CD4-positive, alpha-beta T cell (primary cell): ENCODE measurements at regions not wholly inside any gene's neighbourhood (a gene's known extent, or its start where the extent isn't known, plus 50 kb on each side); places are given as distances from the start of the nearest gene placed in this dataset.

ENCODE experiments used
- ATAC-seq: fragments of 200-7000 bp; cut with Tn5 transposase; one replicate; pipeline ENCODE4 v1.10.0; 2022; ENCODE audit warnings: mild to moderate bottlenecking; ENCODE audit not compliant: poor library complexity
- CTCF ChIA-PET: fragments of 350-600 bp; sonication (Branson Sonifier 250); formaldehyde crosslinking; loops from one replicate; lab custom pipeline; 2021; ENCODE audit warnings: antibody characterized with exemption, inconsistent platforms; lab: Charles Lee
- POLR2A ChIA-PET: fragments of 350-600 bp; sonication (Branson Sonifier 250); formaldehyde crosslinking; loops from one replicate; lab custom pipeline; 2021; ENCODE audit warnings: antibody characterized with exemption, inconsistent platforms; lab: Charles Lee
- DNase-seq, 14 experiments: peaks; one replicate each; pipeline ENCODE4 v3.0.0-alpha.2; 2013 to 2020; ENCODE audit warnings: mixed read lengths in 2 of 14
- H3K27ac ChIP-seq, 2 donors: one replicate each; pipeline versions ENCODE4 v1.5.1 to v1.7.0; 2013; ENCODE audit warnings: low read length in 2 of 2, low read depth in 1 of 2, mild to moderate bottlenecking in 1 of 2
- H3K27me3 ChIP-seq, 2 experiments: 1 replicate in 1 of 2; 2 replicates in 1 of 2; pipeline versions ENCODE4 v1.6.1 to v1.7.0; 2013; ENCODE audit warnings: low read length in 2 of 2, control low read depth in 1 of 2, mild to moderate bottlenecking in 1 of 2, moderate library complexity in 1 of 2; ENCODE audit not compliant: insufficient read depth in 2 of 2, control insufficient read depth in 1 of 2
- H3K36me3 ChIP-seq: one replicate; pipeline ENCODE4 v1.6.1; 2013; ENCODE audit warnings: low read length, control low read depth; ENCODE audit not compliant: insufficient read depth
- H3K4me1 ChIP-seq: one replicate; pipeline ENCODE4 v1.6.1; 2013; ENCODE audit warnings: low read length, control low read depth; ENCODE audit not compliant: insufficient read depth
- H3K4me3 ChIP-seq: one replicate; pipeline ENCODE4 v1.5.1; 2013; ENCODE audit warnings: mild to moderate bottlenecking, low read length, moderate library complexity
- H3K9me3 ChIP-seq, 2 experiments: 1 replicate in 1 of 2; 2 replicates in 1 of 2; pipeline versions ENCODE4 v1.6.1 to v1.7.0; 2013; ENCODE audit warnings: low read length in 2 of 2, mild to moderate bottlenecking in 2 of 2, control low read depth in 1 of 2, moderate library complexity in 1 of 2; ENCODE audit not compliant: control insufficient read depth in 1 of 2, insufficient read depth in 1 of 2
- H3K27ac Mint-ChIP-seq: one replicate; pipeline ENCODE4 v1.8.0; 2020; ENCODE audit warnings: mixed read lengths
- H3K27me3 Mint-ChIP-seq: one replicate; pipeline ENCODE4 v1.8.0; 2021; ENCODE audit warnings: mixed read lengths
- H3K36me3 Mint-ChIP-seq: one replicate; pipeline ENCODE4 v1.8.0; 2021; ENCODE audit warnings: low read depth, mixed read lengths
- H3K4me1 Mint-ChIP-seq: one replicate; pipeline ENCODE4 v1.8.0; 2021; ENCODE audit warnings: low read depth, mixed read lengths
- H3K4me3 Mint-ChIP-seq: one replicate; pipeline ENCODE4 v1.8.0; 2020; ENCODE audit warnings: mild to moderate bottlenecking, mixed read lengths
- H3K9me3 Mint-ChIP-seq: one replicate; pipeline ENCODE4 v1.8.0; 2020; ENCODE audit warnings: mixed read lengths
- CTCF ChIP-seq: fragments of 200-600 bp; IDR thresholded peaks from one replicate; pipeline ENCODE4 v1.8.0; 2022; ENCODE audit warnings: antibody characterized with exemption, mild to moderate bottlenecking
- intact Hi-C, 2 experiments: fragments of 100-400 bp; cut with DNase I in 1 of 2; cut with micrococcal nuclease in 1 of 2; formaldehyde crosslinking; loops; one replicate each; pipeline versions ENCODE4 v1.15.1 to v1.9.0; 2023 to 2025; cut with DNase I, micrococcal nuclease

GRCh38 chr20:20860078-20860806, 147.8 kb upstream of the RALGAPA2 start:
- no peaks in the 10 kb centered on the region for H3K36me3 ChIP-seq
- H3K27ac ChIP-seq = no peak overlapping the region
- no peaks in the 10 kb centered on the region for H3K36me3 Mint-ChIP-seq
- no peaks in the 10 kb centered on the region for H3K4me1 Mint-ChIP-seq
- H3K4me3 ChIP-seq = no peak overlapping the region
- no peaks in the 10 kb centered on the region for H3K4me1 ChIP-seq
- peaks cover 18% of the 10 kb centered on the region for H3K27me3 Mint-ChIP-seq
- POLR2A ChIA-PET = interaction anchor here (1.3 kb wide), 1 partner anchor 645 kb away, joined by 3 read pairs; no protein-coding TSS in a partner anchor
- ATAC-seq (peak; percentile 60), DNase-seq (peak; percentile 67 to 87 (median 79))
- H3K9me3 Mint-ChIP-seq = no peaks in the 10 kb centered on the region
- no peaks in the 10 kb centered on the region for H3K9me3 ChIP-seq
- CTCF ChIA-PET = interaction anchor here (0.7 to 3.0 kb wide), 10 partner anchors 8 to 755 kb away, joined by 3 to 30 read pairs (median 4); no protein-coding TSS in a partner anchor
- intact Hi-C loops = loop anchor here (1.0 to 10.0 kb wide), 5 partner anchors 376 to 755 kb away; no protein-coding TSS in a partner anchor
- H3K27ac Mint-ChIP-seq = no peak overlapping the region
- peak; percentile 91 for TF ChIP-seq CTCF
- H3K4me3 Mint-ChIP-seq = no peak overlapping the region
- H3K27me3 ChIP-seq = peaks cover 0 to 8% of the 10 kb centered on the region in 2 experiments

GRCh38 chr20:20859510-20859909, 147.1 kb upstream of the RALGAPA2 start:
- Mint-ChIP-seq H3K27me3 (peaks cover 18% of the 10 kb centered on the region), H3K27ac (no peak overlapping the region), H3K4me3 (no peak overlapping the region), H3K9me3 (no peaks in the 10 kb centered on the region), H3K4me1 (no peaks in the 10 kb centered on the region), H3K36me3 (no peaks in the 10 kb centered on the region)
- POLR2A ChIA-PET = no interaction called here
- ATAC-seq = no peak
- CTCF ChIA-PET = interaction anchor here (0.7 to 3.0 kb wide), 7 partner anchors 8 to 717 kb away, joined by 3 to 30 read pairs (median 4); no protein-coding TSS in a partner anchor
- intact Hi-C loops = loop anchor here in 1 of 2 experiments (10.0 kb wide), 1 partner anchor 755 kb away; no protein-coding TSS in a partner anchor
- Histone ChIP-seq H3K4me1 (no peaks in the 10 kb centered on the region), H3K9me3 (no peaks in the 10 kb centered on the region), H3K36me3 (no peaks in the 10 kb centered on the region), H3K4me3 (no peak overlapping the region), H3K27ac (no peak overlapping the region), H3K27me3 (peaks cover 0 to 8% of the 10 kb centered on the region in 2 experiments)
- TF ChIP-seq CTCF = no peak
- DNase-seq = no peak

- Mint-ChIP-seq H3K4me1 (no peaks in the 10 kb centered on the region), H3K9me3 (no peaks in the 10 kb centered on the region), H3K27ac (no peak overlapping the region), H3K4me3 (no peak overlapping the region), H3K27me3 (peaks cover 26% of the 10 kb centered on the region), H3K36me3 (no peaks in the 10 kb centered on the region)
- no peak overlapping the region for H3K27ac ChIP-seq
- H3K4me1 ChIP-seq = no peaks in the 10 kb centered on the region
- no peaks in the 10 kb centered on the region for H3K36me3 ChIP-seq
- intact Hi-C loops = loop anchor here in 1 of 2 experiments (10.0 kb wide), 1 partner anchor 758 kb away; no protein-coding TSS in a partner anchor
- POLR2A ChIA-PET = no interaction called here
- TF ChIP-seq CTCF = no peak
- no peak overlapping the region for H3K4me3 ChIP-seq
- CTCF ChIA-PET = no interaction called here
- ATAC-seq (no peak), DNase-seq (no peak)
- no peaks in the 10 kb centered on the region for H3K9me3 ChIP-seq
- H3K27me3 ChIP-seq = peaks cover 0 to 5% of the 10 kb centered on the region in 2 experiments
These were observed 144.5 kb upstream of the RALGAPA2 start for GRCh38 chr20:20856956-20857355.
